ENCODE measurements at regions not wholly inside any gene's neighbourhood (a gene's known extent, or its start where the extent isn't known, plus 50 kb on each side); places are given as distances from the start of the nearest gene placed in this dataset.

- TF ChIP-seq EZH2 (IDR thresholded peaks at IDR 0.05; ENCODE audit: low read length, unreplicated experiment) = no peak
- TF ChIP-seq CTCF (conservative IDR thresholded peaks at IDR 0.05; ENCODE audit: low read depth, low read length) = no peak
- no peak for TF ChIP-seq EZH2phosphoT487 (IDR thresholded peaks at IDR 0.05; ENCODE audit: borderline replicate concordance, low read length)
Observed at GRCh38 chr14:49506650-49507049, 79.5 kb downstream of the RPS29 start.
